Endothelial cell of umbilical vein (primary cell): ENCODE measurements at regions not wholly inside any gene's neighbourhood (a gene's known extent, or its start where the extent isn't known, plus 50 kb on each side); places are given as distances from the start of the nearest gene placed in this dataset.

ENCODE experiments used
- CTCF ChIP-seq, 2 donors: IDR thresholded peaks; 1 replicate in 1 of 2; 2 replicates in 1 of 2; pipeline ENCODE4 v1.5.1; 2011; ENCODE audit warnings: low read length in 2 of 2, mild to moderate bottlenecking in 2 of 2, moderate library complexity in 2 of 2, control low read depth in 1 of 2, inconsistent platforms in 1 of 2, low read depth in 1 of 2; ENCODE audit not compliant: insufficient read depth in 1 of 2; ENCODE audit errors: extremely low read depth in 1 of 2
- EZH2 ChIP-seq: IDR thresholded peaks from 2 replicates; pipeline ENCODE4 v1.6.1; 2012; ENCODE audit warnings: borderline replicate concordance, low read depth, mild to moderate bottlenecking, moderate library complexity, low read length, inconsistent platforms; ENCODE audit not compliant: severe bottlenecking
- GATA2 ChIP-seq: IDR thresholded peaks from 2 replicates; pipeline ENCODE4 v1.7.0; 2011; ENCODE audit warnings: low read depth, mild to moderate bottlenecking, moderate library complexity, mixed read lengths, low read length; ENCODE audit not compliant: insufficient read length, insufficient read depth
- JUN ChIP-seq: IDR thresholded peaks from 2 replicates; pipeline ENCODE4 v1.6.1; 2011; ENCODE audit warnings: borderline replicate concordance, low read depth; ENCODE audit not compliant: insufficient read length, insufficient read depth
- POLR2A ChIP-seq: IDR thresholded peaks from 2 replicates; pipeline ENCODE4 v1.6.1; 2012; ENCODE audit warnings: low read depth, mild to moderate bottlenecking, control low read depth, low read length
- POLR2AphosphoS5 ChIP-seq: IDR thresholded peaks from 2 replicates; pipeline ENCODE4 v1.6.1; 2012; ENCODE audit warnings: low read depth, mild to moderate bottlenecking, control low read depth, low read length, moderate library complexity; ENCODE audit not compliant: insufficient read depth

GRCh38 chr4:13944095-13944511 is 316.6 kb upstream of the BOD1L1 start:
- no peak for TF ChIP-seq CTCF (IDR thresholded peaks at IDR 0.05; ENCODE audit: extremely low read depth in 1 of 2, insufficient read depth in 1 of 2, low read depth in 1 of 2, low read length in 2 of 2)
- no peak for TF ChIP-seq POLR2A
- TF ChIP-seq JUN: no peak
- no peak for TF ChIP-seq POLR2AphosphoS5
- TF ChIP-seq GATA2: no peak
- no peak for TF ChIP-seq EZH2
